Fibroblast of skin of scalp (primary cell): ENCODE measurements at regions not wholly inside any gene's neighbourhood (a gene's known extent, or its start where the extent isn't known, plus 50 kb on each side); places are given as distances from the start of the nearest gene placed in this dataset.
"Not testable (repeated sequence)": the region's sequence is repeated elsewhere in the genome, so short reads cannot be mapped to it uniquely, and the experiment has no call there.

Source experiments
- DNase-seq: peaks from one replicate; pipeline ENCODE4 v3.0.0-alpha.2; 2013

GRCh38 chr18:10318691-10318970, 135.8 kb upstream of the APCDD1 start:
- DNase-seq = peak; percentile 46

GRCh38 chr18:10319026-10319425, 135.4 kb upstream of the APCDD1 start:
- no peak for DNase-seq

GRCh38 chr18:10319914-10320600, 134.4 kb upstream of the APCDD1 start:
- DNase-seq = no peak

GRCh38 chr18:10320791-10321190, 133.6 kb upstream of the APCDD1 start:
- DNase-seq = peak; percentile 80

GRCh38 chr18:10321576-10321975, 132.9 kb upstream of the APCDD1 start:
- DNase-seq = no peak

- DNase-seq = no peak
Observed at GRCh38 chr18:10322004-10322403, 132.4 kb upstream of the APCDD1 start.

- DNase-seq = no peak
Observed at GRCh38 chr18:10322435-10322834, 132.0 kb upstream of the APCDD1 start.

- DNase-seq = peak; percentile 75
Observed at GRCh38 chr18:10329101-10329500, 125.3 kb upstream of the APCDD1 start.

GRCh38 chr18:10330428-10330827, 124.0 kb upstream of the APCDD1 start:
- DNase-seq = no peak

- DNase-seq = no peak
Observed at GRCh38 chr18:10332452-10332851, 122.0 kb upstream of the APCDD1 start.

GRCh38 chr18:10336749-10337350, 117.6 kb upstream of the APCDD1 start:
- DNase-seq = no peak

GRCh38 chr18:10340821-10341220, 113.6 kb upstream of the APCDD1 start:
- no peak for DNase-seq

- DNase-seq = no peak
Observed at GRCh38 chr18:10343778-10344177, 110.7 kb upstream of the APCDD1 start.

- DNase-seq = no peak
Observed at GRCh38 chr18:10346749-10347415, 107.6 kb upstream of the APCDD1 start.

- DNase-seq = peak; percentile 43
Observed at GRCh38 chr18:10349561-10349960, 104.9 kb upstream of the APCDD1 start.

GRCh38 chr18:10350661-10351060, 103.8 kb upstream of the APCDD1 start:
- DNase-seq = no peak

GRCh38 chr18:10351219-10351818, 103.1 kb upstream of the APCDD1 start:
- DNase-seq = peak; percentile 90

GRCh38 chr18:10351858-10352257, 102.6 kb upstream of the APCDD1 start:
- no peak for DNase-seq

GRCh38 chr18:10352671-10353070, 101.8 kb upstream of the APCDD1 start:
- no peak for DNase-seq

GRCh38 chr18:10353791-10354190, 100.6 kb upstream of the APCDD1 start:
- DNase-seq = peak; percentile 89

- DNase-seq = no peak
Observed at GRCh38 chr18:10354241-10354811, 100.1 kb upstream of the APCDD1 start.

GRCh38 chr18:10354890-10355289, 99.5 kb upstream of the APCDD1 start:
- no peak for DNase-seq

- not testable (repeated sequence) for DNase-seq
Observed at GRCh38 chr18:10356999-10357398, 97.4 kb upstream of the APCDD1 start.
